ENCODE measurements at regions not wholly inside any gene's neighbourhood (a gene's known extent, or its start where the extent isn't known, plus 50 kb on each side); places are given as distances from the start of the nearest gene placed in this dataset.
"Not testable (repeated sequence)": the region's sequence is repeated elsewhere in the genome, so short reads cannot be mapped to it uniquely, and the experiment has no call there.

DNA sequence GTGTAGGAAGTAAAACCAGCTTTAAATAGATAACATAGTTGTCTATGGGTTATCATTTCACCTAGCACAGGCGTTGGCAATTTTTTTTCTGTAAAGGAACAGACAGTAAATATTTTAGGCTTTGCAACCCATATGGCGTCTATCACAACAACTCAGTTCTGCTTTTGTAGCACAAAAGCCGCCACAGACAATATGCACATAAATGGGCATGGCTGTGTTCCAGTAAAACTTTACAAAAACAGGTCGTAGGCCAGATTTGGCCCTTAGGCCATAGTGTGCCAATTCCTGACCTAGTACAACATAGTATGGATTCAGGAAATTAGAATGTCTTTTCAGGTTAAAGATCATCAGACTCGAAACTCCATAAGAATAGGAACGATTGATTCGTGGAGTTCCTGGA is 265.3 kb upstream of the GK2 start:
- Mint-ChIP-seq H3K4me3 (no peak overlapping the region), H3K4me1 (no peaks in the 10 kb centered on the region), H3K36me3 (no peaks in the 10 kb centered on the region), H3K9me3 (peaks cover 7 to 28% (median 13%) of the 10 kb centered on the region in 5 donors), H3K27me3 (peaks cover 0 to 2% of the 10 kb centered on the region in 2 donors), H3K27ac (no peak overlapping the region)
- ChIA-PET CTCF (no interaction called here), POLR2A (no interaction called here)
- DNase-seq: no peak
- Histone ChIP-seq H3K4me3 (ENCODE audit: low read length) (no peak overlapping the region), H3K4me1 (ENCODE audit: insufficient read depth, low read length) (no peaks in the 10 kb centered on the region), H3K27me3 (ENCODE audit: insufficient read depth, low read length, poor library complexity, severe bottlenecking) (no peaks in the 10 kb centered on the region), H3K9me3 (ENCODE audit: low read length) (no peaks in the 10 kb centered on the region), H3K36me3 (ENCODE audit: insufficient read depth, low read length) (no peaks in the 10 kb centered on the region), H3K27ac (ENCODE audit: low read depth, low read length) (no peak overlapping the region)

DNA sequence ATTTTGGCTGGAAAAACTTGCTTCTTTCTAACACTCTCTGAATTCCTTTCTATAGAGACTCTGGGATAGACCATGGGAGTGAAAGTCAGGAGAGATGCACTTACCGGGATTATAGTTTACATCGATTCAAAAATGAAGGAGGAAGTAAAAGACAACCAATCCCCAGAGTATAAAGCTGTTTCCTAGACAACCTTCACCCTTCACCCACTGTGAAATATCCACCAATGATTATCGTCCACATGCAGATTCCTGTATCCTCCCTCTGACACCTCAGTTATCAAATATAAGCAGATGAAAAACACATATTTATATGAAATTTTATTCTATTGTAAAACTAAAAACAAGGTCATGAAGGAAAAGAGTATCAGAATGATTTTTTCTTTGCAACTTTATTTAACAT is 258.8 kb upstream of the GK2 start:
- Mint-ChIP-seq H3K4me1 (no peaks in the 10 kb centered on the region), H3K36me3 (no peaks in the 10 kb centered on the region), H3K4me3 (no peak overlapping the region), H3K9me3 (peaks cover 3 to 22% (median 7%) of the 10 kb centered on the region in 5 donors), H3K27ac (no peak overlapping the region), H3K27me3 (peaks cover 0 to 2% of the 10 kb centered on the region in 2 donors)
- Histone ChIP-seq H3K4me1 (ENCODE audit: insufficient read depth, low read length) (no peaks in the 10 kb centered on the region), H3K9me3 (ENCODE audit: low read length) (no peaks in the 10 kb centered on the region), H3K27me3 (ENCODE audit: insufficient read depth, low read length, poor library complexity, severe bottlenecking) (no peaks in the 10 kb centered on the region), H3K27ac (ENCODE audit: low read depth, low read length) (no peak overlapping the region), H3K36me3 (ENCODE audit: insufficient read depth, low read length) (no peaks in the 10 kb centered on the region), H3K4me3 (ENCODE audit: low read length) (no peak overlapping the region)
- ChIA-PET CTCF (no interaction called here), POLR2A (no interaction called here)
- no peak for DNase-seq

- Histone ChIP-seq H3K36me3 (ENCODE audit: insufficient read depth, low read length) (no peaks in the 10 kb centered on the region), H3K4me1 (ENCODE audit: insufficient read depth, low read length) (no peaks in the 10 kb centered on the region), H3K9me3 (ENCODE audit: low read length) (no peaks in the 10 kb centered on the region), H3K27me3 (ENCODE audit: insufficient read depth, low read length, poor library complexity, severe bottlenecking) (no peaks in the 10 kb centered on the region), H3K4me3 (ENCODE audit: low read length) (no peak overlapping the region), H3K27ac (ENCODE audit: low read depth, low read length) (no peak overlapping the region)
- Mint-ChIP-seq H3K4me1 (no peaks in the 10 kb centered on the region), H3K4me3 (no peak overlapping the region), H3K9me3 (peaks cover under 1 to 18% (median 7%) of the 10 kb centered on the region in 5 donors), H3K27ac (no peak overlapping the region), H3K27me3 (no peaks in the 10 kb centered on the region), H3K36me3 (no peaks in the 10 kb centered on the region)
- DNase-seq: no peak
- POLR2A ChIA-PET: no interaction called here
- CTCF ChIA-PET: no interaction called here
Observed at GRCh38 chr4:79666112-79666511, 258.1 kb upstream of the GK2 start.

- CTCF ChIA-PET: no interaction called here
- no peaks in the 10 kb centered on the region for H3K4me1 ChIP-seq (ENCODE audit: insufficient read depth, low read length)
- H3K27me3 ChIP-seq (ENCODE audit: insufficient read depth, low read length, poor library complexity, severe bottlenecking): no peaks in the 10 kb centered on the region
- POLR2A ChIA-PET: no interaction called here
- H3K4me3 ChIP-seq (ENCODE audit: low read length): no peak overlapping the region
- no peak overlapping the region for H3K27ac Mint-ChIP-seq
- H3K9me3 ChIP-seq (ENCODE audit: low read length): no peaks in the 10 kb centered on the region
- no peaks in the 10 kb centered on the region for H3K4me1 Mint-ChIP-seq
- H3K36me3 ChIP-seq (ENCODE audit: insufficient read depth, low read length): no peaks in the 10 kb centered on the region
- no peaks in the 10 kb centered on the region for H3K36me3 Mint-ChIP-seq
- no peaks in the 10 kb centered on the region for H3K27me3 Mint-ChIP-seq
- no peak overlapping the region for H3K27ac ChIP-seq (ENCODE audit: low read depth, low read length)
- H3K4me3 Mint-ChIP-seq: no peak overlapping the region
- DNase-seq: no peak
- peaks cover 5 to 11% (median 5%) of the 10 kb centered on the region in 5 donors for H3K9me3 Mint-ChIP-seq
Observed at GRCh38 chr4:79663865-79664264, 255.8 kb upstream of the GK2 start.

DNA sequence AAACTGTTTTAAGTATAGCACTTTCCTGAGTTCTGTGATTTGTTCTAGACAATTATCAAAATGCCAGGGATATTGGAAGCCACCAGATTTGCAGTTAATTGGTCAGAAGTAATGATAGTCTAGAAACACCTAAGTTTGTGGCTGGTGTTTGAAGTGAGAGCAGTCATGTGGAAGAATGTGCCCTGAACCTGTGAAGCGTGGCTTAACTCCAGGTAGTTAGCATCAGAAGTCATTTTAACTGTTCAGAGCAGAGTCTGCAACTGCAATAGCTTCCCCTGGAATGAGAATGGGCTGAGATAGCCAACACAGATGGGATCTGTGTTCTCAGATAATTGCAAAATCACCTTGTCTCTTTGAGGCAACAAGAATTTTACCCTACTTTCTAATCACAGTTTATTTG is 255.1 kb upstream of the GK2 start:
- Mint-ChIP-seq H3K36me3 (no peaks in the 10 kb centered on the region), H3K4me1 (no peaks in the 10 kb centered on the region), H3K9me3 (peaks cover 2 to 6% (median 5%) of the 10 kb centered on the region in 5 donors), H3K27ac (no peak overlapping the region), H3K27me3 (no peaks in the 10 kb centered on the region), H3K4me3 (no peak overlapping the region)
- Histone ChIP-seq H3K27ac (ENCODE audit: low read depth, low read length) (no peak overlapping the region), H3K4me1 (ENCODE audit: insufficient read depth, low read length) (no peaks in the 10 kb centered on the region), H3K27me3 (ENCODE audit: insufficient read depth, low read length, poor library complexity, severe bottlenecking) (no peaks in the 10 kb centered on the region), H3K36me3 (ENCODE audit: insufficient read depth, low read length) (no peaks in the 10 kb centered on the region), H3K9me3 (ENCODE audit: low read length) (no peaks in the 10 kb centered on the region), H3K4me3 (ENCODE audit: low read length) (no peak overlapping the region)
- DNase-seq: no peak
- POLR2A ChIA-PET: no interaction called here
- CTCF ChIA-PET: no interaction called here

DNA sequence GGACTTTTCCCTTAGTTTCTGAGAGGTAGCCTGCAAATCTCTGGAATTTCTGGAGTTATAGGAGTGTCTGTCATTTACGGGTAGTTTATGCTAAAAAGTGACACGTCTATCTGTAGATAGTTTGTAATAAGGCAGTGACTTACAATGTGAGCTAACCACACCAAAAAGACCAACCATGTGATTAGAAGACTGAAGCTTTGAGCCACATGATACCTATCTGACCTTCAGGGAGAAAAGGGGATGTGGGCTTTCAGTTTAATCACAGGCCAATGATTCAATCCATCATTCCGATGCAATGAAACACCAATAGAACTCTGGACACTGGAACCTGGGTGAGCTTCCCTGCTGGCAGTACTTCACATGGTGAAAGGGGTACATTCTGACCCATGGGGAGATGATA is 254.6 kb upstream of the GK2 start:
- Mint-ChIP-seq H3K4me3 (no peak overlapping the region), H3K9me3 (peaks cover 2 to 9% (median 7%) of the 10 kb centered on the region in 5 donors), H3K27me3 (no peaks in the 10 kb centered on the region), H3K27ac (no peak overlapping the region), H3K36me3 (no peaks in the 10 kb centered on the region), H3K4me1 (no peaks in the 10 kb centered on the region)
- Histone ChIP-seq H3K4me1 (ENCODE audit: insufficient read depth, low read length) (no peaks in the 10 kb centered on the region), H3K27me3 (ENCODE audit: insufficient read depth, low read length, poor library complexity, severe bottlenecking) (no peaks in the 10 kb centered on the region), H3K4me3 (ENCODE audit: low read length) (no peak overlapping the region), H3K36me3 (ENCODE audit: insufficient read depth, low read length) (no peaks in the 10 kb centered on the region), H3K27ac (ENCODE audit: low read depth, low read length) (no peak overlapping the region), H3K9me3 (ENCODE audit: low read length) (no peaks in the 10 kb centered on the region)
- POLR2A ChIA-PET: no interaction called here
- DNase-seq: no peak
- CTCF ChIA-PET: no interaction called here

GRCh38 chr4:79661196-79661595 is 253.2 kb upstream of the GK2 start:
- H3K27me3 Mint-ChIP-seq: no peaks in the 10 kb centered on the region
- H3K4me3 ChIP-seq (ENCODE audit: low read length): no peak overlapping the region
- H3K4me1 Mint-ChIP-seq: no peaks in the 10 kb centered on the region
- no peaks in the 10 kb centered on the region for H3K9me3 ChIP-seq (ENCODE audit: low read length)
- H3K36me3 ChIP-seq (ENCODE audit: insufficient read depth, low read length): no peaks in the 10 kb centered on the region
- no peak overlapping the region for H3K27ac Mint-ChIP-seq
- H3K4me3 Mint-ChIP-seq: no peak overlapping the region
- H3K27ac ChIP-seq (ENCODE audit: low read depth, low read length): no peak overlapping the region
- no peaks in the 10 kb centered on the region for H3K4me1 ChIP-seq (ENCODE audit: insufficient read depth, low read length)
- no peak for DNase-seq
- no peaks in the 10 kb centered on the region for H3K27me3 ChIP-seq (ENCODE audit: insufficient read depth, low read length, poor library complexity, severe bottlenecking)
- H3K36me3 Mint-ChIP-seq: no peaks in the 10 kb centered on the region
- POLR2A ChIA-PET: no interaction called here
- CTCF ChIA-PET: no interaction called here
- peaks cover 2 to 11% (median 7%) of the 10 kb centered on the region in 5 donors for H3K9me3 Mint-ChIP-seq

DNA sequence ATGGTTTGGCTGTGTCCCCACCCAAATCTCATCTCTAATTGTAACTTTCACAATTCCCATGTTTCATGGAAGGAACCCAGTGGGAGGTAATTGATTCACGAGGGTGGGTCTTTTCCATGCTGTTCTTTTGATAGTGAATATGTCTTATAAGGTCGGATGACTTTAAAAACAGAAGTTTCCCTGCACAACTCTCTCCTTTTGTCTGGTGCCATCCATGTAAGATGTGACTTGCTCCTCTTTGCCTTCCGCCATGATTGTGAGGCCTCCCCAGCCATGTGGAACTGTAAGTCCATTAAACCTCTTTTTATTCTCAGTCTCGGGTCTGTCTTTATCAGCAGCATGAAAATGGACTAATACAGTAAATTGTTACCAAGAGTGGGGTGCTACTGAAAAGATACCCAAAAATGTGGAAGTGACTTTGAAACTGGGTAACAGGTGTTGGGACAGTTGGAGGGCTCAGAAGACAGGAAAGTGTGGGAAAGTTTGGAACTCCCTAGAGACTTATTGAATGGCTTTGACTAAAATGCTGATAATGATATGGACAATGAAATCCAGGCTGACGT is 251.4 kb upstream of the GK2 start:
- H3K4me1 ChIP-seq (ENCODE audit: insufficient read depth, low read length); H3K27ac ChIP-seq (ENCODE audit: low read depth, low read length); H3K4me1 Mint-ChIP-seq; H3K27me3 Mint-ChIP-seq; H3K36me3 Mint-ChIP-seq; H3K9me3 ChIP-seq (ENCODE audit: low read length); CTCF ChIA-PET; H3K4me3 Mint-ChIP-seq; H3K36me3 ChIP-seq (ENCODE audit: insufficient read depth, low read length); POLR2A ChIA-PET; DNase-seq; H3K27me3 ChIP-seq (ENCODE audit: insufficient read depth, low read length, poor library complexity, severe bottlenecking); H3K27ac Mint-ChIP-seq; H3K4me3 ChIP-seq (ENCODE audit: low read length): not testable (repeated sequence)
- peaks cover 2 to 11% (median 7%) of the 10 kb centered on the region in 5 donors for H3K9me3 Mint-ChIP-seq

- Histone ChIP-seq H3K36me3 (ENCODE audit: insufficient read depth, low read length) (no peaks in the 10 kb centered on the region), H3K9me3 (ENCODE audit: low read length) (no peaks in the 10 kb centered on the region), H3K27me3 (ENCODE audit: insufficient read depth, low read length, poor library complexity, severe bottlenecking) (no peaks in the 10 kb centered on the region), H3K27ac (ENCODE audit: low read depth, low read length) (no peak overlapping the region), H3K4me3 (ENCODE audit: low read length) (no peak overlapping the region), H3K4me1 (ENCODE audit: insufficient read depth, low read length) (no peaks in the 10 kb centered on the region)
- no peak overlapping the region for H3K4me3 Mint-ChIP-seq
- CTCF ChIA-PET: no interaction called here
- H3K27ac Mint-ChIP-seq: no peak overlapping the region
- POLR2A ChIA-PET: no interaction called here
- no peak for DNase-seq
- H3K9me3 Mint-ChIP-seq: peaks cover 2 to 11% (median 7%) of the 10 kb centered on the region in 5 donors
- no peaks in the 10 kb centered on the region for H3K36me3 Mint-ChIP-seq
- no peaks in the 10 kb centered on the region for H3K27me3 Mint-ChIP-seq
- H3K4me1 Mint-ChIP-seq: no peaks in the 10 kb centered on the region
Observed at GRCh38 chr4:79657379-79657778, 249.4 kb upstream of the GK2 start.

All from CD8-positive, alpha-beta memory T cell (primary cell).